ENCODE measurements at regions not wholly inside any gene's neighbourhood (a gene's known extent, or its start where the extent isn't known, plus 50 kb on each side); places are given as distances from the start of the nearest gene placed in this dataset.
A peak's percentile ranks its signal among the peaks of the same experiment; 100 is the strongest.

- TF ChIP-seq CTCF (IDR thresholded peaks at IDR 0.05; ENCODE audit: insufficient read depth, low read length, severe bottlenecking): no peak
- Histone ChIP-seq H3K36me3 (ENCODE audit: control insufficient read depth, insufficient read depth, low read length) (no peaks in the 10 kb centered on the region), H3K4me3 (ENCODE audit: low read depth, low read length) (no peak overlapping the region), H3K27me3 (ENCODE audit: control insufficient read depth, insufficient read depth, low read length) (peaks cover 2% of the 10 kb centered on the region)
- FAIRE-seq (no peak), DNase-seq (ENCODE audit: low read depth) (peak; percentile 57)
Measured at GRCh38 chr4:121226362-121226761, 62.2 kb upstream of the TNIP3 start.

DNA sequence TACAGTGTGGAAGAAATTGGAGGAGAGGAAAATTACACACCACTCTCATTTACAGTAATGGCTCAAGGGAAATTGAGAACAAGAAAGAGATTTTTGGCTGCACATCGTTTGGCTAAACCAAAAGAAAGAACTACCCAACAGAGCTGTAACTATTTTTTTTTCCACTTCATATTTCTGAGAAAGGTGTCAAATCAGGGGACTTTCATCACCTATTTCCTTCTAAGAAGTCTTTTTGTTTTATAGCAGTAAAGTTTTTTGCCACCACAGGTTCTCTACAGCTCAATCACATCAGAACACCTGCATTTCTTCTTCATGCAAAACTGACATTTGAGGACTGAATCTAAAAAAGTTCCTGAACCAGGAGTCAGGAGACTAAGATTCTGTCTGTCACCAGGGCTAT, 57.5 kb upstream of the TNIP3 start:
- no peak for TF ChIP-seq CTCF (IDR thresholded peaks at IDR 0.05; ENCODE audit: insufficient read depth, low read length, severe bottlenecking)
- H3K27me3 ChIP-seq (ENCODE audit: control insufficient read depth, insufficient read depth, low read length): peaks cover 2% of the 10 kb centered on the region
- H3K36me3 ChIP-seq (ENCODE audit: control insufficient read depth, insufficient read depth, low read length): no peaks in the 10 kb centered on the region
- FAIRE-seq: no peak
- no peak overlapping the region for H3K4me3 ChIP-seq (ENCODE audit: low read depth, low read length)
- DNase-seq (ENCODE audit: low read depth): no peak

- peaks cover 2% of the 10 kb centered on the region for H3K27me3 ChIP-seq (ENCODE audit: control insufficient read depth, insufficient read depth, low read length)
- TF ChIP-seq CTCF (IDR thresholded peaks at IDR 0.05; ENCODE audit: insufficient read depth, low read length, severe bottlenecking): no peak
- FAIRE-seq (no peak), DNase-seq (ENCODE audit: low read depth) (no peak)
- no peak overlapping the region for H3K4me3 ChIP-seq (ENCODE audit: low read depth, low read length)
- no peaks in the 10 kb centered on the region for H3K36me3 ChIP-seq (ENCODE audit: control insufficient read depth, insufficient read depth, low read length)
Measured at GRCh38 chr4:121221201-121221600, 57.1 kb upstream of the TNIP3 start.

DNA sequence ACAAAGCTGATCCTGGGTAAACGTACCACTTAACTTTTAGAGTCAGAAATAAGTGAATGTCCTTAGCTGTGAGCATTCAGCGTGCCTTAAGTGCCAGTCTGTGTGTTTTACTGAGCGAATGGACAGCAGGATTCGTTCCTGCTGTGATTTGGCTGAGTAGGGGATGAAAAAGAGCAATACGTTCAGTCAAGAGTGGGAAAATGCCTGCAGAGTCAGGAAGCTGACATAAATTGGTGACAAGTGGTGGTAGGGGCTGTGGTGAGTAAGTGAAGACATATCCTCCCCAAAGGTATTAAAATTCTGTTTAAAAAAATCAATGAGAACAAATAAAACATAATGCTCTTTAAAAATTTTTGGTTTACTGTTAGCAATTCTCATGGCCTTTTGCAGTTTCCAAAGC, 56.6 kb upstream of the TNIP3 start:
- FAIRE-seq: no peak
- TF ChIP-seq CTCF (IDR thresholded peaks at IDR 0.05; ENCODE audit: insufficient read depth, low read length, severe bottlenecking): no peak
- no peak for DNase-seq (ENCODE audit: low read depth)
- Histone ChIP-seq H3K27me3 (ENCODE audit: control insufficient read depth, insufficient read depth, low read length) (peaks cover 2% of the 10 kb centered on the region), H3K36me3 (ENCODE audit: control insufficient read depth, insufficient read depth, low read length) (no peaks in the 10 kb centered on the region), H3K4me3 (ENCODE audit: low read depth, low read length) (no peak overlapping the region)

GRCh38 chr4:121219227-121219626, 55.1 kb upstream of the TNIP3 start:
- Histone ChIP-seq H3K27me3 (ENCODE audit: control insufficient read depth, insufficient read depth, low read length) (peaks cover 2% of the 10 kb centered on the region), H3K4me3 (ENCODE audit: low read depth, low read length) (no peak overlapping the region), H3K36me3 (ENCODE audit: control insufficient read depth, insufficient read depth, low read length) (no peaks in the 10 kb centered on the region)
- no peak for DNase-seq (ENCODE audit: low read depth)
- TF ChIP-seq CTCF (IDR thresholded peaks at IDR 0.05; ENCODE audit: insufficient read depth, low read length, severe bottlenecking): no peak
- no peak for FAIRE-seq

- Histone ChIP-seq H3K36me3 (ENCODE audit: control insufficient read depth, insufficient read depth, low read length) (no peaks in the 10 kb centered on the region), H3K4me3 (ENCODE audit: low read depth, low read length) (no peak overlapping the region), H3K27me3 (ENCODE audit: control insufficient read depth, insufficient read depth, low read length) (peaks cover 2% of the 10 kb centered on the region)
- no peak for FAIRE-seq
- no peak for TF ChIP-seq CTCF (IDR thresholded peaks at IDR 0.05; ENCODE audit: insufficient read depth, low read length, severe bottlenecking)
- DNase-seq (ENCODE audit: low read depth): no peak
Measured at GRCh38 chr4:121217351-121217750, 53.2 kb upstream of the TNIP3 start.
